ENCODE measurements at regions not wholly inside any gene's neighbourhood (a gene's known extent, or its start where the extent isn't known, plus 50 kb on each side); places are given as distances from the start of the nearest gene placed in this dataset.

DNA sequence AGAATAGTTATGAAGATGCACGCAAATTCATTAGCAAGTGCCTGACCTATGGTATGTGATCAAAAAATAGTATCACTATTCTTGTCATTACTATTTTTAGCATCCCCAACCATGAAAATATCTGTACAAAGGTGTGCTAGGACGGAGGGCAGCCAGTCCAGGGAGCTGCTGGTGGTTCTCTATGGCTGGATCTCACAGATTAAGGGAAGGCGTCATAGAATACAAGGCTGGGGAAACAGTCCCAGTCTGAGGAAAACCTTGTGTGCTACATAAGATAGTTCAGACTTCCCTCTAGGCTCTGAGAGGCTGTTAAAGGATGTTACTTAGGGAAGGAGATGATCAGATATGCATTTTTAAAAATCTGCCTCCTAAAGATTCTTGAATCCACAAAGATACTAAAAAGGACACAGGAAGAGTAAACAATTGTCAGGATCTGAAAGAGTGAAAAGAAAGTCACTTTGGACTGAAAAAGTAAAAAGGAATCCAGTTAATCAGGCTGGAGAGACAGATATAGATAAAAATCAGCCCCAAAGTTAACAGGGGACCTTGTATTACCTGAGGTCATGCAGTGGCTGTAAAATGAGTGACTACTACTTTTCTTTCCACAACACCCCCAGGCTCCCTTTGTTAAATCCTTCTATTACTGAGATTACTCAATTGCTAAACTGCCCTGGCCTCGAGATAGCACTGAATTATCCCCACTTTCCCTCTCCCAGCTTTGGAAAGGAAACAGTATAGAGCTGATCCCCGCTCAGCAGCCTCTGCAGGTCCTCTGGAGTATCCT lies 108.6 kb downstream of the MAB21L3 start:
- ChIA-PET POLR2A (ENCODE audit: unreplicated experiment) (no interaction called here), CTCF (no interaction called here)
- no peak overlapping the region for H3K14ac ChIP-seq (replicated peaks; ENCODE audit: low read depth, low read length)
- H3K9me3 ChIP-seq (ENCODE audit: control insufficient read depth, insufficient read depth, low read length) = no peaks in the 10 kb centered on the region
- no peak overlapping the region for H2AK5ac ChIP-seq (ENCODE audit: low read depth, low read length)
- no peak overlapping the region for H3K4me3 ChIP-seq (ENCODE audit: insufficient read depth, low read depth, low read length)
- TF ChIP-seq NFE2L2 (IDR thresholded peaks at IDR 0.05; ENCODE audit: low read depth, low read length) (no peak), FOS (IDR thresholded peaks at IDR 0.05; ENCODE audit: low read depth, low read length) (no peak), MAFK (IDR thresholded peaks at IDR 0.05; ENCODE audit: low read depth, low read length) (no peak), CEBPB (IDR thresholded peaks at IDR 0.05; ENCODE audit: low read depth, low read length) (no peak), MAZ (IDR thresholded peaks at IDR 0.05; ENCODE audit: borderline replicate concordance, low read depth, low read length) (no peak), CHD1 (IDR thresholded peaks at IDR 0.05; ENCODE audit: low read depth, low read length) (no peak), RCOR1 (IDR thresholded peaks at IDR 0.05; ENCODE audit: insufficient replicate concordance, low read length) (no peak), SMC3 (IDR thresholded peaks at IDR 0.05; ENCODE audit: low read depth, low read length) (no peak), POLR2A (IDR thresholded peaks at IDR 0.05; ENCODE audit: low read depth, low read length) (no peak), RAD21 (IDR thresholded peaks at IDR 0.05; ENCODE audit: low read length) (no peak), BHLHE40 (IDR thresholded peaks at IDR 0.05; ENCODE audit: low read depth, low read length) (no peak), RFX5 (IDR thresholded peaks at IDR 0.05; ENCODE audit: low read depth, low read length) (no peak), MXI1 (IDR thresholded peaks at IDR 0.05; ENCODE audit: borderline replicate concordance, low read depth, low read length) (no peak)
- TF ChIP-seq, protein P1, sequence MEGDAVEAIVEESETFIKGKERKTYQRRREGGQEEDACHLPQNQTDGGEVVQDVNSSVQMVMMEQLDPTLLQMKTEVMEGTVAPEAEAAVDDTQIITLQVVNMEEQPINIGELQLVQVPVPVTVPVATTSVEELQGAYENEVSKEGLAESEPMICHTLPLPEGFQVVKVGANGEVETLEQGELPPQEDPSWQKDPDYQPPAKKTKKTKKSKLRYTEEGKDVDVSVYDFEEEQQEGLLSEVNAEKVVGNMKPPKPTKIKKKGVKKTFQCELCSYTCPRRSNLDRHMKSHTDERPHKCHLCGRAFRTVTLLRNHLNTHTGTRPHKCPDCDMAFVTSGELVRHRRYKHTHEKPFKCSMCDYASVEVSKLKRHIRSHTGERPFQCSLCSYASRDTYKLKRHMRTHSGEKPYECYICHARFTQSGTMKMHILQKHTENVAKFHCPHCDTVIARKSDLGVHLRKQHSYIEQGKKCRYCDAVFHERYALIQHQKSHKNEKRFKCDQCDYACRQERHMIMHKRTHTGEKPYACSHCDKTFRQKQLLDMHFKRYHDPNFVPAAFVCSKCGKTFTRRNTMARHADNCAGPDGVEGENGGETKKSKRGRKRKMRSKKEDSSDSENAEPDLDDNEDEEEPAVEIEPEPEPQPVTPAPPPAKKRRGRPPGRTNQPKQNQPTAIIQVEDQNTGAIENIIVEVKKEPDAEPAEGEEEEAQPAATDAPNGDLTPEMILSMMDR (conservative IDR thresholded peaks at IDR 0.05; ENCODE audit: low read depth, low read length) = no peak
- TF ChIP-seq, protein P2, sequence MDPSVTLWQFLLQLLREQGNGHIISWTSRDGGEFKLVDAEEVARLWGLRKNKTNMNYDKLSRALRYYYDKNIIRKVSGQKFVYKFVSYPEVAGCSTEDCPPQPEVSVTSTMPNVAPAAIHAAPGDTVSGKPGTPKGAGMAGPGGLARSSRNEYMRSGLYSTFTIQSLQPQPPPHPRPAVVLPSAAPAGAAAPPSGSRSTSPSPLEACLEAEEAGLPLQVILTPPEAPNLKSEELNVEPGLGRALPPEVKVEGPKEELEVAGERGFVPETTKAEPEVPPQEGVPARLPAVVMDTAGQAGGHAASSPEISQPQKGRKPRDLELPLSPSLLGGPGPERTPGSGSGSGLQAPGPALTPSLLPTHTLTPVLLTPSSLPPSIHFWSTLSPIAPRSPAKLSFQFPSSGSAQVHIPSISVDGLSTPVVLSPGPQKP (IDR thresholded peaks at IDR 0.05; ENCODE audit: borderline replicate concordance, low read depth, low read length) = no peak
- TF ChIP-seq, protein P3, sequence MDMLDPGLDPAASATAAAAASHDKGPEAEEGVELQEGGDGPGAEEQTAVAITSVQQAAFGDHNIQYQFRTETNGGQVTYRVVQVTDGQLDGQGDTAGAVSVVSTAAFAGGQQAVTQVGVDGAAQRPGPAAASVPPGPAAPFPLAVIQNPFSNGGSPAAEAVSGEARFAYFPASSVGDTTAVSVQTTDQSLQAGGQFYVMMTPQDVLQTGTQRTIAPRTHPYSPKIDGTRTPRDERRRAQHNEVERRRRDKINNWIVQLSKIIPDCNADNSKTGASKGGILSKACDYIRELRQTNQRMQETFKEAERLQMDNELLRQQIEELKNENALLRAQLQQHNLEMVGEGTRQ (IDR thresholded peaks at IDR 0.05; ENCODE audit: low read depth, low read length) = no peak
- no TSS peak for BruUV-seq (replicated peaks)
- DNase-seq = no peak
- no peaks in the 10 kb centered on the region for H3K4me1 ChIP-seq (ENCODE audit: control insufficient read depth, insufficient read depth, low read length)
- H4K20me1 ChIP-seq (ENCODE audit: insufficient read depth, low read length) = no peaks in the 10 kb centered on the region
- no peak overlapping the region for H3K18ac ChIP-seq (ENCODE audit: low read depth, low read length)
- H2BK15ac ChIP-seq (ENCODE audit: low read depth, low read length) = no peak overlapping the region
- intact Hi-C loops (cut with micrococcal nuclease) = no loop called here
- H4K8ac ChIP-seq (ENCODE audit: low read depth in 2 of 2, low read length in 2 of 2) = no peak overlapping the region
- no peak overlapping the region for H4K91ac ChIP-seq (ENCODE audit: insufficient read depth, low read depth, low read length)
- no CpG with 5 or more reads among the region's 5 CpGs for WGBS, 2 experiments (ENCODE audit: extremely low coverage in 2 of 2, insufficient read length in 1 of 2)
- no peak overlapping the region for H3K23ac ChIP-seq (ENCODE audit: low read depth, low read length)
- no peak overlapping the region for H3K4ac ChIP-seq (ENCODE audit: low read depth, low read length)
- H2BK5ac ChIP-seq (ENCODE audit: low read depth, low read length, poor library complexity, severe bottlenecking) = no peak overlapping the region
- no peaks in the 10 kb centered on the region; the same call in 1 of the 2 replicates for H3K27me3 ChIP-seq (ENCODE audit: control insufficient read depth, insufficient read depth, low read length)
- H3K4me2 ChIP-seq (ENCODE audit: low read depth, low read length) = no peak overlapping the region
- H2AK9ac ChIP-seq (replicated peaks; ENCODE audit: low read depth, low read length, poor library complexity) = no peak overlapping the region
- no peaks in the 10 kb centered on the region for H3K9me1 ChIP-seq (ENCODE audit: insufficient read depth, low read length)
- H2AFZ ChIP-seq (replicated peaks; ENCODE audit: low read length, poor library complexity) = no peak overlapping the region
- no peak for ATAC-seq (ENCODE audit: low read depth)
- H3K79me1 ChIP-seq (ENCODE audit: low read depth in 1 of 2, low read length in 2 of 2) = no peaks in the 10 kb centered on the region
- in situ Hi-C loops (cut with MboI; ENCODE audit: low sequenced_read_pairs) = no loop called here
- no peak overlapping the region for H4K5ac ChIP-seq (ENCODE audit: low read depth, low read length)
- no peak overlapping the region for H3K27ac ChIP-seq (ENCODE audit: insufficient read depth, low read length)
- dilution Hi-C loops (cut with HindIII; ENCODE audit: low sequenced_read_pairs, unreplicated experiment) = no loop called here
- no peak overlapping the region for H3K56ac ChIP-seq (ENCODE audit: extremely low read depth, insufficient read depth, low read length)
- no peak overlapping the region for H3K9ac ChIP-seq (ENCODE audit: low read depth, low read length)
- no peak overlapping the region for H2BK120ac ChIP-seq (ENCODE audit: low read depth, low read length)
- H2BK20ac ChIP-seq (ENCODE audit: low read depth, low read length) = no peak overlapping the region
- H3K36me3 ChIP-seq (ENCODE audit: control insufficient read depth, insufficient read depth, low read length) = no peaks in the 10 kb centered on the region
